ENCODE measurements at regions not wholly inside any gene's neighbourhood (a gene's known extent, or its start where the extent isn't known, plus 50 kb on each side); places are given as distances from the start of the nearest gene placed in this dataset.

GRCh38 chr6:126574301-126574700 lies 234.4 kb downstream of the CENPW start:
- TF ChIP-seq EZH2phosphoT487 (conservative IDR thresholded peaks at IDR 0.05; ENCODE audit: low read length) (no peak), CTCF (IDR thresholded peaks at IDR 0.05; ENCODE audit: insufficient read depth, low read length, poor library complexity, severe bottlenecking) (no peak)
